ENCODE measurements at regions not wholly inside any gene's neighbourhood (a gene's known extent, or its start where the extent isn't known, plus 50 kb on each side); places are given as distances from the start of the nearest gene placed in this dataset.

GRCh38 chr20:10951904-10952303 lies 278.1 kb upstream of the JAG1 start:
- Histone ChIP-seq H3K79me2 (ENCODE audit: insufficient read depth, low read length) (no peaks in the 10 kb centered on the region), H3K36me3 (ENCODE audit: control insufficient read depth in 1 of 2, insufficient read depth in 2 of 2, low read length in 2 of 2) (no peaks in the 10 kb centered on the region), H3K9me2 (ENCODE audit: insufficient read depth) (no peaks in the 10 kb centered on the region; the same call in 1 of the 2 replicates), H2AFZ (ENCODE audit: low read depth, low read length, poor library complexity, severe bottlenecking) (no peak overlapping the region), H3K4me2 (ENCODE audit: low read length) (no peak overlapping the region), H3K9ac (ENCODE audit: low read length) (no peak overlapping the region), H3K27ac (ENCODE audit: low read depth, low read length) (no peak overlapping the region), H3K4me3 (replicated peaks in 1 of 2; ENCODE audit: low read depth in 1 of 2, low read length in 2 of 2) (no peak overlapping the region), H4K20me1 (ENCODE audit: insufficient read depth) (no peaks in the 10 kb centered on the region), H3K27me3 (ENCODE audit: insufficient read depth, low read length) (no peaks in the 10 kb centered on the region), H3K4me1 (ENCODE audit: control insufficient read depth in 1 of 2, insufficient read depth in 2 of 2, low read length in 2 of 2) (peaks cover 0 to 4% of the 10 kb centered on the region in 2 experiments; a peak in 1 of 4 replicates), H3K9me3 (ENCODE audit: control insufficient read depth in 1 of 2, insufficient read depth in 1 of 2, low read depth in 1 of 2, low read length in 2 of 2) (no peaks in the 10 kb centered on the region)
- ChIA-PET CTCF (no interaction called here), RAD21 (ENCODE audit: low non-redundant PET in 1 of 2, low total read pairs in 2 of 2, uncharacterized antibody in 2 of 2, unreplicated experiment in 2 of 2) (no interaction called here), POLR2A (no interaction called here)
- DNase-seq (ENCODE audit: low read depth, low spot score) (no peak), ATAC-seq (no peak)
- BruUV-seq (replicated peaks) = no TSS peak
- intact Hi-C loops (cut with micrococcal nuclease) = no loop called here
- no peak for TF ChIP-seq EGR1 (IDR thresholded peaks at IDR 0.05; ENCODE audit: low read depth)
- no peak for TF ChIP-seq ZBTB33 (IDR thresholded peaks at IDR 0.05; ENCODE audit: extremely low read depth, insufficient replicate concordance, low read length)
- no peak for TF ChIP-seq YY1 (IDR thresholded peaks at IDR 0.05; ENCODE audit: extremely low read depth, insufficient replicate concordance, low read depth, low read length)
- TF ChIP-seq SRF (IDR thresholded peaks at IDR 0.05; ENCODE audit: low read depth) = no peak
- TF ChIP-seq MAX (IDR thresholded peaks at IDR 0.05) = no peak
- no peak for TF ChIP-seq SP1 (IDR thresholded peaks at IDR 0.05; ENCODE audit: low read depth)
- no peak for TF ChIP-seq EZH2phosphoT487 (IDR thresholded peaks at IDR 0.05; ENCODE audit: borderline replicate concordance)
- TF ChIP-seq JUND (IDR thresholded peaks at IDR 0.05) = no peak
- TF ChIP-seq SIN3A (IDR thresholded peaks at IDR 0.05; ENCODE audit: low read depth) = no peak
- no peak for TF ChIP-seq EZH2 (IDR thresholded peaks at IDR 0.05)
- TF ChIP-seq ZNF274 (IDR thresholded peaks at IDR 0.05; ENCODE audit: low read depth, low read length) = no peak
- no peak for TF ChIP-seq POLR2AphosphoS5 (IDR thresholded peaks at IDR 0.05; ENCODE audit: low read depth, low read length)
